Activated CD4-positive, alpha-beta memory T cell treated with anti-CD3 and anti-CD28 coated beads for 36 hours (primary cell): ENCODE measurements at regions not wholly inside any gene's neighbourhood (a gene's known extent, or its start where the extent isn't known, plus 50 kb on each side); places are given as distances from the start of the nearest gene placed in this dataset.

Experiments used
- CTCF ChIA-PET: fragments of 350-600 bp; sonication (Branson Sonifier 250); formaldehyde crosslinking; loops from one replicate; lab custom pipeline; 2021; ENCODE audit warnings: antibody characterized with exemption, inconsistent platforms; lab: Charles Lee
- POLR2A ChIA-PET: fragments of 350-600 bp; sonication (Branson Sonifier 250); formaldehyde crosslinking; loops from one replicate; lab custom pipeline; 2021; ENCODE audit warnings: antibody characterized with exemption; lab: Charles Lee
- DNase-seq: peaks from one replicate; pipeline ENCODE4 v3.0.0-alpha.2; 2020
- H3K27ac Mint-ChIP-seq: one replicate; pipeline ENCODE4 v1.8.0; 2021; ENCODE audit warnings: mixed read lengths
- H3K27me3 Mint-ChIP-seq: one replicate; pipeline ENCODE4 v1.8.0; 2021; ENCODE audit warnings: mixed read lengths
- H3K36me3 Mint-ChIP-seq: one replicate; pipeline ENCODE4 v1.8.0; 2021; ENCODE audit warnings: mixed read lengths
- H3K4me1 Mint-ChIP-seq: one replicate; pipeline ENCODE4 v1.8.0; 2021; ENCODE audit warnings: low read depth, mixed read lengths
- H3K4me3 Mint-ChIP-seq: one replicate; pipeline ENCODE4 v1.8.0; 2021; ENCODE audit warnings: mild to moderate bottlenecking, mixed read lengths
- H3K9me3 Mint-ChIP-seq: one replicate; pipeline ENCODE4 v1.8.0; 2021; ENCODE audit warnings: mixed read lengths
- intact Hi-C: fragments of 100-400 bp; cut with micrococcal nuclease; formaldehyde crosslinking; loops from one replicate; pipeline ENCODE4 v1.15.1; 2023

DNA sequence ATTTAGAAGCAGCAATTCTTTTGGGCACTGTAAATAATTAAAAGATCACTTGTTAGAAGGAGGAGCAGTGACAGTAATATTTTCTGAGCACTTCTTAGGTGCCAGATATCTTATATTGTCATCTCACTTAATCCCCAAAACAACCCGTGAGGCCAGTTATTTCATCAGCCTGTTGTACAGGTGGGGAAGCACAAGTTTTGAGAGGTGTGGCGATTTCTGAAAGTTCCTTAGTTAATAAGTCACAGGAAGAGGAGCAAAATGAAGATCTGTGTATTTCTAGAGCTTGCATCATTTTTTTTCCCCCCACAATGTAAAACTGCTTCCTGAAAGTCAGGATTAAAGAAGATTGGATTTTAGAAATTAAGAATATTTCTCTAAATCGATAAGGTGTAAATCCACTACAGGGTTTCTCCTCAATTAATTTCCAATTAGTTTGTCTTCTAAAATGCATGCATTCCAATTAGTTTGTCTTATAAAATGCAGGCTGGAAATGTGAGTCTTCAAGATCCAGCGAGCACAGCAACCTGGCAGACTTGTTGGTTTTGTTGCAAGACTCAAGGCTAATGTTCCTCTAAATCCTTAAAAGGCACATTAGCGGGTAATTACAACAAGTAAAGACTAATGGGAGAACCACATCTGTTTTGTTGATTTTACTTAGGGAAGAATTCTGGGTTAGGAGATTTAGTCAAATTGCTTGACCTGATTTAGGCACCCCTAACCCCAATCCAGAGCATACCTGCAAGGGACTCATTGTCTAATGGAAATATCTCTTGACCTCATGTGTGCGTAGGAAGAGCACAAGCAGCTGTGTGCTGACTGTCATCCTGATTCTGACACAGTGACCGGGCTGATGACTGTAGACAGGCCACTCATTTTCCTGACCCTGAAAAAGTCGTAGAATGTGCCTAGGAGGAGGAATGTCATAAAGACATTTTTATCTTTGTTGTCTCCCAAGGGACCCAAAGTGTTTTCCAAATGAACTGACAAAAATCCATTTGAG lies 272.0 kb downstream of the BAMBI start:
- intact Hi-C loops, result no loop called here
- ChIA-PET POLR2A (no interaction called here), CTCF (no interaction called here)
- Mint-ChIP-seq H3K36me3 (no peaks in the 10 kb centered on the region), H3K4me1 (no peaks in the 10 kb centered on the region), H3K27me3 (peaks cover 24% of the 10 kb centered on the region), H3K27ac (no peak overlapping the region), H3K9me3 (no peaks in the 10 kb centered on the region), H3K4me3 (no peak overlapping the region)
- no peak for DNase-seq

DNA sequence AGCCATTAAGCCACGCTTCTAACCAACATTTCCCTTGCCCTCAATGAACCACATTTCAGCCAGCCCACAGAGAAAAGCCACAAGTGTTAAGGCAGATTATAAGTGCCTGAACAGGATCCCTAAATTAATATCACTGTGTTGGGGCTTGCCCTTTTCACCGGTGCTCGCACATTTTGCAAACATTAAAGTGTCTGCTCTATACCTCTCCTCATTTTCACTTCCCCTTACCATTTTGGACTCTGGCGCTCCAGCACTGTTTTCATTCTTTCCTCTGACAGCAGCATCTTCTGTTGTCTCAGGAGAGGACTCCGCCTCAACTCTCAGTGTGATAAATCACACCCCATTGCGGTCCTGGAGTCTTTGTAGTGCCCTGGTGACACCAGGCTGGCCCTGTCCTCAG lies 274.2 kb downstream of the BAMBI start:
- DNase-seq, result no peak
- ChIA-PET CTCF (no interaction called here), POLR2A (no interaction called here)
- Mint-ChIP-seq H3K4me1 (no peaks in the 10 kb centered on the region), H3K9me3 (no peaks in the 10 kb centered on the region), H3K27me3 (peaks cover 18% of the 10 kb centered on the region), H3K36me3 (no peaks in the 10 kb centered on the region), H3K27ac (no peak overlapping the region), H3K4me3 (no peak overlapping the region)
- intact Hi-C loops, result no loop called here

DNA sequence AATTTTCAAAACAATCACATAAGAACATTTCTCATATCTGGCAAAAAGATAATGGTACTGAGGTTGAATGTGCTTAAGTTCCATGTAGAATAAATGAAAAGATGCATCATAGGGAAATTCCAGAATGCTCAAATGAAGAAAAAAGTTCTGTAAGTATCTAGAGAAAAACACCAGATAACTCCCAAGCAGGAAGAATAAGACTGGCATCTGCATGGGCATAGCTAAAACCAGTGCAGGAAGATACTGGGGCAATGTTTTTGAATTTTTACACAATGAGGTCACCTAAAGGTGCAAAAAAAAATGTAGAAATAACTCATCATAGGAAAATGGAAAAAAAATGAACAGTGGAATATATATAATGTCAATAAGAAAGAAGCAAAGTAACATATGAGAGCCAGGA lies 275.2 kb downstream of the BAMBI start:
- CTCF ChIA-PET, result interaction anchor here (0.7 kb wide), 1 partner anchor 53 kb away, joined by 3 read pairs; no protein-coding TSS in a partner anchor
- POLR2A ChIA-PET, result interaction anchor here (0.6 kb wide), 1 partner anchor 241 kb away, joined by 4 read pairs; no protein-coding TSS in a partner anchor

GRCh38 chr10:28954211-28954610 lies 276.9 kb downstream of the BAMBI start:
- Mint-ChIP-seq H3K4me1 (no peaks in the 10 kb centered on the region), H3K4me3 (no peak overlapping the region)
- intact Hi-C loops, result no loop called here

More for the DNA sequence above, 275.2 kb downstream of the BAMBI start:
- no peak overlapping the region for H3K4me3 Mint-ChIP-seq
- no peak for DNase-seq
- peaks cover under 1% of the 10 kb centered on the region for H3K9me3 Mint-ChIP-seq
- H3K36me3 Mint-ChIP-seq, result no peaks in the 10 kb centered on the region
- no peak overlapping the region for H3K27ac Mint-ChIP-seq
- H3K4me1 Mint-ChIP-seq, result no peaks in the 10 kb centered on the region
- intact Hi-C loops, result no loop called here
- peaks cover 18% of the 10 kb centered on the region for H3K27me3 Mint-ChIP-seq

DNA sequence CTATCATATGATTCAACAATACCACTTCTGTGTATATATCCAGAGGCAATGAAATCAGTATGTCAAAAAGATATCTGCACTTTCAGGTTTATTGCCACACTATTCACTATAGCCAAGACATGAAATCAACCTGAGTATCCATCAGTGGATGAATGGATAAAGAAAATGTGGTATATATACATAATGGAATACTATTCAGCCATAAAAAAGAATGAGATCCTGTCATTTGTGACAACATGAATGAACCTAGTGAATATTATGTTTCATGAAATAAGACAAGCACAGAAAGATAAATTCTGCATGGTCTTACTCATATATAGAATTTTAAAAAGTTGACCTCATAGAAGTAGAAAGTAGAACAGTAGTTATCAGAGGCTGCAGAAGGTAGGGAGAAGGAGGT lies 281.1 kb downstream of the BAMBI start:
- ChIA-PET POLR2A (no interaction called here), CTCF (no interaction called here)
- Mint-ChIP-seq H3K4me3 (no peak overlapping the region), H3K9me3 (peaks cover 7% of the 10 kb centered on the region), H3K36me3 (no peaks in the 10 kb centered on the region), H3K4me1 (no peaks in the 10 kb centered on the region), H3K27me3 (peaks cover 2% of the 10 kb centered on the region), H3K27ac (no peak overlapping the region)
- DNase-seq, result no peak
- intact Hi-C loops, result no loop called here

More at GRCh38 chr10:28954211-28954610, 276.9 kb downstream of the BAMBI start:
- peaks cover 7% of the 10 kb centered on the region for H3K9me3 Mint-ChIP-seq
- H3K27me3 Mint-ChIP-seq, result peaks cover 16% of the 10 kb centered on the region
- POLR2A ChIA-PET, result no interaction called here
- H3K36me3 Mint-ChIP-seq, result no peaks in the 10 kb centered on the region
- CTCF ChIA-PET, result no interaction called here
- no peak for DNase-seq
- no peak overlapping the region for H3K27ac Mint-ChIP-seq

- peaks cover 7% of the 10 kb centered on the region for H3K9me3 Mint-ChIP-seq
- ChIA-PET CTCF (no interaction called here), POLR2A (interaction anchor here (1.1 kb wide), 1 partner anchor 41 kb away, joined by 3 read pairs; no protein-coding TSS in a partner anchor)
- no peak overlapping the region for H3K27ac Mint-ChIP-seq
- no peaks in the 10 kb centered on the region for H3K4me1 Mint-ChIP-seq
- DNase-seq, result no peak
- intact Hi-C loops, result no loop called here
- no peaks in the 10 kb centered on the region for H3K36me3 Mint-ChIP-seq
- H3K4me3 Mint-ChIP-seq, result no peak overlapping the region
- peaks cover 1% of the 10 kb centered on the region for H3K27me3 Mint-ChIP-seq
Measured at GRCh38 chr10:28959850-28960501, 282.7 kb downstream of the BAMBI start.

GRCh38 chr10:28962768-28963167 lies 285.4 kb downstream of the BAMBI start:
- Mint-ChIP-seq H3K27me3 (peaks cover 1% of the 10 kb centered on the region), H3K36me3 (no peaks in the 10 kb centered on the region), H3K27ac (no peak overlapping the region), H3K4me1 (no peaks in the 10 kb centered on the region), H3K9me3 (peaks cover 4% of the 10 kb centered on the region), H3K4me3 (no peak overlapping the region)
- CTCF ChIA-PET, result no interaction called here
- intact Hi-C loops, result no loop called here
- no peak for DNase-seq
- POLR2A ChIA-PET, result no interaction called here

DNA sequence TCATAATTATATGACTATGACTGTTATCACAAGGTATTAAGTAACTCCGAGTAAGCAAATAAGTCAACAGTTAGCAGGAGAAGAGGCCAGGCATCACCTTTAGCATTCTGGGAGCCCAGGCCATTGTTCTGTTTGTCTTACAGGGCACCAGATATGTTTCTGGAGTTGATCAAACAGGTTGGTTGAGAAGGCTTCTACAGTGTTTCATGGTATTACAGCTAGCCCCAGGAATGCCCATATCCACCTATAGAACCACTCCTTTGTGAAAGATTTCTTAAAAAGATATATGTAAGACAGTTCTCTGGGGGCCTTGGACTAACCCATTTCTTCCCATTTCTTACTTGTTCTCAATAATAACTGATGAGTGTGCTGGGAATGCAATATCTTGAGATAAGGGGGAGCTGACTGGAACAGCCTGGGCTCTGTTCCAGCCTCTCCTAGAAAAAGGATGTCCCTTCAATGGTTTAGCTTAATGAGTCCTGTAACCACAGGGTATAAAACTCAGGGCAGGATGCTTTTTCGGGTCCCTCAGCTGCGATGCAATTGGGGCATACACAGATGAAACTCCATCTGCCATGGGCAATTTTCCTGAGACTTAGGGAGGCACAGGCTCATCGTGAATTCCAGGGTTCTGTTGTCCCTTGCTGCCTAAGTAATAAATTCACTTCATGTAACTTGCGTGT lies 286.4 kb downstream of the BAMBI start:
- Mint-ChIP-seq H3K4me1 (no peaks in the 10 kb centered on the region), H3K36me3 (no peaks in the 10 kb centered on the region), H3K27me3 (peaks cover 1% of the 10 kb centered on the region), H3K4me3 (no peak overlapping the region), H3K27ac (no peak overlapping the region), H3K9me3 (no peaks in the 10 kb centered on the region)
- intact Hi-C loops, result no loop called here
- no peak for DNase-seq
- ChIA-PET CTCF (no interaction called here), POLR2A (no interaction called here)

GRCh38 chr10:28965937-28966336 lies 288.6 kb downstream of the BAMBI start:
- H3K27me3 Mint-ChIP-seq, result no peaks in the 10 kb centered on the region
- H3K27ac Mint-ChIP-seq, result no peak overlapping the region
- no peaks in the 10 kb centered on the region for H3K9me3 Mint-ChIP-seq
- H3K4me3 Mint-ChIP-seq, result no peak overlapping the region
- H3K36me3 Mint-ChIP-seq, result no peaks in the 10 kb centered on the region
- no peaks in the 10 kb centered on the region for H3K4me1 Mint-ChIP-seq
- CTCF ChIA-PET, result no interaction called here
- intact Hi-C loops, result no loop called here
- POLR2A ChIA-PET, result no interaction called here
- no peak for DNase-seq

GRCh38 chr10:28967031-28967430 lies 289.7 kb downstream of the BAMBI start:
- no peak overlapping the region for H3K27ac Mint-ChIP-seq
- no peak overlapping the region for H3K4me3 Mint-ChIP-seq
- H3K27me3 Mint-ChIP-seq, result no peaks in the 10 kb centered on the region
- no peak for DNase-seq
- H3K4me1 Mint-ChIP-seq, result no peaks in the 10 kb centered on the region
- H3K9me3 Mint-ChIP-seq, result no peaks in the 10 kb centered on the region
- intact Hi-C loops, result no loop called here
- ChIA-PET POLR2A (no interaction called here), CTCF (interaction anchor here (0.7 to 2.0 kb wide), 2 partner anchors 11 to 53 kb away, joined by 3 to 5 read pairs; no protein-coding TSS in a partner anchor)
- H3K36me3 Mint-ChIP-seq, result no peaks in the 10 kb centered on the region

DNA sequence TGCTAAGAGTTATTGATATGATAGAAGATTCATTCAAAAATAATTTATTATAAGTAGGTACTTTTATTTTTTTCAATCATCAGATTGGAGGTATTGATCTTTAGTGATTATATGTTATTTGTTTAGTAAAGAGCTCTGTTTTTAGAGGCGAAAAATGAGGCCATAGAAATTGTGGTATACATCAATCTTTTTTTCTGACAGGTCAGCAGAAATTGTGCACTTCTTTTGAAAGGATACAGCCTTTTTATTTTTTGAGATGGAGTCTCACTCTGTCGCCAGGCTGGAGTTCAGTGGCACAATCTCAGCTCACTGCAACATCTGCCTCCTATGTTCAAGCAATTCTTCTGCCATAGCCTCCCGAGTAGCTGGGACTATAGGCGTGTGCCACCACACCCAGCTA lies 292.1 kb downstream of the BAMBI start:
- H3K27ac Mint-ChIP-seq, result no peak overlapping the region
- H3K4me3 Mint-ChIP-seq, result no peak overlapping the region
- no peak for DNase-seq
- ChIA-PET CTCF (no interaction called here), POLR2A (no interaction called here)
- no peaks in the 10 kb centered on the region for H3K9me3 Mint-ChIP-seq
- intact Hi-C loops, result no loop called here
- no peaks in the 10 kb centered on the region for H3K4me1 Mint-ChIP-seq
- no peaks in the 10 kb centered on the region for H3K27me3 Mint-ChIP-seq
- no peaks in the 10 kb centered on the region for H3K36me3 Mint-ChIP-seq

GRCh38 chr10:28970231-28970630 lies 292.9 kb downstream of the BAMBI start:
- Mint-ChIP-seq H3K27me3 (no peaks in the 10 kb centered on the region), H3K27ac (no peak overlapping the region), H3K4me1 (no peaks in the 10 kb centered on the region), H3K9me3 (no peaks in the 10 kb centered on the region), H3K4me3 (no peak overlapping the region), H3K36me3 (no peaks in the 10 kb centered on the region)
- ChIA-PET CTCF (no interaction called here), POLR2A (no interaction called here)
- intact Hi-C loops, result no loop called here
- no peak for DNase-seq
